ENCODE measurements at regions not wholly inside any gene's neighbourhood (a gene's known extent, or its start where the extent isn't known, plus 50 kb on each side); places are given as distances from the start of the nearest gene placed in this dataset.

DNA sequence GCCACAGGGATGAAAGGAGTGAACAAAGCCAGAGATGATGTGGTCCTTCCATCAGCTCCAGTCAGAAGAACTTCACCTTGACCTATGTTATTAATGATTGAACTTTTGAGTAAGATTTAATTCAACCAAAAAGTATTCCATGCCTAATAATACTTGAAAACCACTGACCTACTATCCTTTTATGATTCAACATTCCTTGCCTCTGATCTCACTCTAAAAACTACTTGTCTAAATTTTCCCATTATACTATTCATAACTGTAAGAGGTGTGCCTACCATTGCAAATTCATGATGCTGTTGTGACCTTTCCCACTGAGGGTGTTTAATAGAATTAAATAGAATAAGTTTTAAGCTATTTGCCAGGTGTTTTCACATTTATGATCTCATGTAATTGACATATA lies 164.7 kb upstream of the GUCY1A2 start:
- H3K4me3 ChIP-seq (ENCODE audit: low read depth, low read length): no peak overlapping the region
- no peak for DNase-seq (ENCODE audit: low read depth)
- TF ChIP-seq, protein P1, sequence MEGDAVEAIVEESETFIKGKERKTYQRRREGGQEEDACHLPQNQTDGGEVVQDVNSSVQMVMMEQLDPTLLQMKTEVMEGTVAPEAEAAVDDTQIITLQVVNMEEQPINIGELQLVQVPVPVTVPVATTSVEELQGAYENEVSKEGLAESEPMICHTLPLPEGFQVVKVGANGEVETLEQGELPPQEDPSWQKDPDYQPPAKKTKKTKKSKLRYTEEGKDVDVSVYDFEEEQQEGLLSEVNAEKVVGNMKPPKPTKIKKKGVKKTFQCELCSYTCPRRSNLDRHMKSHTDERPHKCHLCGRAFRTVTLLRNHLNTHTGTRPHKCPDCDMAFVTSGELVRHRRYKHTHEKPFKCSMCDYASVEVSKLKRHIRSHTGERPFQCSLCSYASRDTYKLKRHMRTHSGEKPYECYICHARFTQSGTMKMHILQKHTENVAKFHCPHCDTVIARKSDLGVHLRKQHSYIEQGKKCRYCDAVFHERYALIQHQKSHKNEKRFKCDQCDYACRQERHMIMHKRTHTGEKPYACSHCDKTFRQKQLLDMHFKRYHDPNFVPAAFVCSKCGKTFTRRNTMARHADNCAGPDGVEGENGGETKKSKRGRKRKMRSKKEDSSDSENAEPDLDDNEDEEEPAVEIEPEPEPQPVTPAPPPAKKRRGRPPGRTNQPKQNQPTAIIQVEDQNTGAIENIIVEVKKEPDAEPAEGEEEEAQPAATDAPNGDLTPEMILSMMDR (IDR thresholded peaks at IDR 0.05; ENCODE audit: insufficient read depth, low read depth, low read length): no peak

DNA sequence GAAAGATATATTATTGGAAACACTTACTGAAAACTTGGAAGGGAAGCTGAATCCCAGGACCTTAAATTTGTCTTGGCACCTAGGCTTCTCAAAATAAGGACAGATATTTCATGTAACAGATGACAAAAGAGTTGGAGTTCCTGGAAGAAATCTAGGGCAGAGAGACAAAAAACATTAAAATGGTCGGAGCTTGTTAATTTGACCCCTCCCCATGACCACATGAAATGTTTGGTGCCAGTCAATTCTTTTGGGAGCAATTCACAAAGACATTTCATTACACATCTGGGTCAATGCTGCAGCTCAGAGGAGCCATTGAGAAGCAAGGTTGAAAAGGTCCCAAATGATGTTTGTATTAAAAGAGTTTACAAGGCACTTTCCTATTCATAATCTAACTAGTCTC lies 162.0 kb upstream of the GUCY1A2 start:
- no peak for DNase-seq (ENCODE audit: low read depth)
- H3K4me3 ChIP-seq (ENCODE audit: low read depth, low read length): no peak overlapping the region
- TF ChIP-seq, protein P1 (IDR thresholded peaks at IDR 0.05; ENCODE audit: insufficient read depth, low read depth, low read length): no peak

DNA sequence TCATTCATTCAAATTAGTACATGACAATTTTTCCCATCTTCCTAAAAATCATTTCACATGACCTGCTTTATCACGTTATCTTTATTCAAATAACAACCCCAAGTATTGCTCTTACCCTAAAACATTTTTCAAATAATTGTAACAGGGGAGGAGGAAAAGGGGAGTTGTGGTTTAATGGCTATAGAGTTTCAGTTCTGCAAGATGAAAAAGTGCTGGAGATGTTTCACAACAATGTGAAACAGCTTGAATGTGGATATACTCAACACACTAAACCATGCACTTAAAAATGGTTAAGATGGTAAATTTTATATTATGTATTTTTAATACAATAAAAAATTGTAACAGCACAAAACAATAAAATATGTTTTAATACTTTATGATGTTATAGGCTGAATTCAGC lies 161.6 kb upstream of the GUCY1A2 start:
- no peak for DNase-seq (ENCODE audit: low read depth)
- no peak overlapping the region for H3K4me3 ChIP-seq (ENCODE audit: low read depth, low read length)
- TF ChIP-seq, protein P1 (IDR thresholded peaks at IDR 0.05; ENCODE audit: insufficient read depth, low read depth, low read length): no peak

DNA sequence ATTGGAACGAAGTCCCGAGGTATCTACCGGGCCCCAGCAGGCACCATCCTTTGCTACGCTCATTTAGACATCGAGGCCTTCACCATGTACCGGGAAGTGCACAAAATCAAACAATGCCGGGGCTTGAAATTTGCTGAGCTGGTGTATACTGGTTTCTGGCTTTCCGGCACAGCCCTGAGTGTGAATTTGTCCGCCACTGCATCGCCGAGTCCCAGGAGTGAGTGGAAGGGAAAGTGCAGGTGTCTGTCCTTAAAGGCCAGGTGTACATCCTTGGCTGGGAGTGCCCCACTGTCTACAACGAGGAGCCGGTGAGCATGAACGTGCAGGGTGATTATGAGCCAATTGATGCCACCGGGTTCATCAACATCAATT lies 158.8 kb upstream of the GUCY1A2 start:
- no peak overlapping the region for H3K4me3 ChIP-seq (ENCODE audit: low read depth, low read length)
- TF ChIP-seq, protein P1 (IDR thresholded peaks at IDR 0.05; ENCODE audit: insufficient read depth, low read depth, low read length): no peak
- DNase-seq (ENCODE audit: low read depth): no peak

DNA sequence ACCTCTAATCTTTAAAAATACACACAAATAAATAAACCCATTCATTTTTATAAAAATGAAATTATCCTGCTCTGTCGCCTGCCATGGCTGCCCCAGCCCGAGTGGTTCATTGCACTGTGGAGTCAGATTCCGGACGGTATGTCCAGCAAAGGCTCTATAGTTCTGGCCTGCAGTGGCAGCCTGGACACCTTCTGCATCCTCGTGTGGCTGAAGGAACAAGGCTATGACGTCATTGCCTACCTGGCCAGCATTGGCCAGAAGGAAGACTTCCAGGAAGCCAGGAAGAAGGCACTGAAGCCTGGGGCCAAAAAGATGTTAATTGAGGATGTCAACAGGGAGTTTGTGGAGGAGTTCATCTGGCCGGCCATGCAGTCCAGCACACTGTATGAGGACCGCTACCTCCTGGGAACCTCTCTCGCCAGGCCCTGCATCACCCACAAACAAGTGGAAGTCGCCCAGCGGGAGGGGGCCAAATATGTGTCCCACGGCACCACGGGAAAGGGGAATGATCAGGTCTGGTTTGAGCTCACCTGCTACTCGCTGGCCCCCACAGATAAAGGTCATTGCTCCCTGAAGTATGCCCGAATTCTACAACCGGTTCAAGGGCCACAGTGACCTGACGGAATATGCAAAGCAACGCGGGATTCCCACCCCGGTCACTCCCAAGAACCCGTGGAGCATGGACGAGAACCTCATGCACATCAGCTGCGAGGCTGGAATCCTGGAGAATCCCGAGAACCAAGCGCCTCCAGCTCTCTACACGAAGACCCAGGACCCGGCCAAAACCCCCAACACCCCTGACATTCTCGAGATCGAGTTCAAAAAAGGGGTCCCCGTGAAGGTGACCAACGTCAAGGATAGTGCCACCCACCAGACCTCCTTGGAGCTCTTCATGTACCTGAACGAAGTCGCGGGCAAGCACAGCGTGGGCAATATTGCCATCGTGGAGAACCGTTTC lies 158.2 kb upstream of the GUCY1A2 start:
- TF ChIP-seq, protein P1 (IDR thresholded peaks at IDR 0.05; ENCODE audit: insufficient read depth, low read depth, low read length): no peak
- no peak overlapping the region for H3K4me3 ChIP-seq (ENCODE audit: low read depth, low read length)
- no peak for DNase-seq (ENCODE audit: low read depth)

DNA sequence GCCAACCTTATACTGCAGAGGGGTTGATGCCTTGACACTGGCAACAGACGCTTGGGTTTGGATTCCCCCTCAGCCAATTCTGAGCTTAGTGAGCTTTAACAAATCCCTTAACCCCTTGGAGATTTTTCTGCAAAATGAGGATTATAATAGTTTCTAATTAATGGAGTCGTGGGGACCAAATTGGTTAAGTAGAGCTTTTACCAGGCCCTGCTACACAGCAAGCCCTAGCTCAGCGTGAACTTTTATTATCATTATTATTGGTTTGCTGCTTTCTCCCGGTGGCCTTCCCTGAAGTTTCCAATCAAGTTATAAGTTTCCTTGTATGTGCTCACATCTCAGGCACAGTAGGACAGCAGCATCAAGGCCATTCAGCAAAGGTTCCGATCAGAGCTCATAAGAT lies 156.6 kb upstream of the GUCY1A2 start:
- TF ChIP-seq, protein P1 (IDR thresholded peaks at IDR 0.05; ENCODE audit: insufficient read depth, low read depth, low read length): no peak
- no peak for DNase-seq (ENCODE audit: low read depth)
- no peak overlapping the region for H3K4me3 ChIP-seq (ENCODE audit: low read depth, low read length)

All from fibroblast of villous mesenchyme (primary cell).